NB4 (cell line): ENCODE measurements at regions not wholly inside any gene's neighbourhood (a gene's known extent, or its start where the extent isn't known, plus 50 kb on each side); places are given as distances from the start of the nearest gene placed in this dataset.
"Not testable (repeated sequence)": the region's sequence is repeated elsewhere in the genome, so short reads cannot be mapped to it uniquely, and the experiment has no call there.

Experiments
- DNase-seq: peaks from one replicate; pipeline ENCODE4 v3.0.0; 2010; ENCODE audit warnings: low read depth
- H3K4me3 ChIP-seq: one replicate; pipeline ENCODE4 v1.5.1; 2011; ENCODE audit warnings: mild to moderate bottlenecking, low read depth, low read length, moderate library complexity
- CTCF ChIP-seq: IDR thresholded peaks from one replicate; pipeline ENCODE4 v1.5.1; 2012; ENCODE audit warnings: low read depth, low read length
- MAX ChIP-seq: IDR thresholded peaks from 2 replicates; pipeline ENCODE4 v1.6.1; 2011; ENCODE audit warnings: low read depth, low read length
- MYC ChIP-seq: IDR thresholded peaks from 2 replicates; pipeline ENCODE4 v1.6.1; 2011; ENCODE audit warnings: low read depth, low read length
- POLR2A ChIP-seq: IDR thresholded peaks from 2 replicates; pipeline ENCODE4 v1.6.1; 2011; ENCODE audit warnings: mild to moderate bottlenecking; ENCODE audit not compliant: insufficient read length; ENCODE audit errors: extremely low read depth

- no peak for TF ChIP-seq POLR2A
- TF ChIP-seq CTCF, result no peak
- no peak for DNase-seq
- no peak overlapping the region for H3K4me3 ChIP-seq
Measured at GRCh38 chr2:53610260-53610659, 157.3 kb upstream of the CHAC2 start.

GRCh38 chr2:53609551-53609950 is 158.1 kb upstream of the CHAC2 start:
- H3K4me3 ChIP-seq, result no peak overlapping the region
- TF ChIP-seq POLR2A (no peak), CTCF (no peak), MAX (no peak), MYC (no peak)
- DNase-seq, result no peak

- H3K4me3 ChIP-seq, result no peak overlapping the region
- TF ChIP-seq CTCF, result no peak
- DNase-seq, result no peak
Measured at GRCh38 chr2:53608293-53608692, 159.3 kb upstream of the CHAC2 start.

GRCh38 chr2:53600815-53601214 is 166.8 kb upstream of the CHAC2 start:
- DNase-seq, result no peak
- no peak for TF ChIP-seq MYC
- no peak for TF ChIP-seq CTCF
- TF ChIP-seq POLR2A, result no peak
- no peak for TF ChIP-seq MAX

GRCh38 chr2:53586733-53587612 is 180.6 kb upstream of the CHAC2 start:
- DNase-seq, H3K4me3 ChIP-seq: not testable (repeated sequence)

More at GRCh38 chr2:53600815-53601214, 166.8 kb upstream of the CHAC2 start:
- no peak overlapping the region for H3K4me3 ChIP-seq

GRCh38 chr2:53584986-53585385 is 182.6 kb upstream of the CHAC2 start:
- TF ChIP-seq MYC (no peak), POLR2A (no peak), MAX (no peak), CTCF (no peak)
- DNase-seq, result no peak
- H3K4me3 ChIP-seq, result no peak overlapping the region
